ENCODE measurements at regions not wholly inside any gene's neighbourhood (a gene's known extent, or its start where the extent isn't known, plus 50 kb on each side); places are given as distances from the start of the nearest gene placed in this dataset.

DNA sequence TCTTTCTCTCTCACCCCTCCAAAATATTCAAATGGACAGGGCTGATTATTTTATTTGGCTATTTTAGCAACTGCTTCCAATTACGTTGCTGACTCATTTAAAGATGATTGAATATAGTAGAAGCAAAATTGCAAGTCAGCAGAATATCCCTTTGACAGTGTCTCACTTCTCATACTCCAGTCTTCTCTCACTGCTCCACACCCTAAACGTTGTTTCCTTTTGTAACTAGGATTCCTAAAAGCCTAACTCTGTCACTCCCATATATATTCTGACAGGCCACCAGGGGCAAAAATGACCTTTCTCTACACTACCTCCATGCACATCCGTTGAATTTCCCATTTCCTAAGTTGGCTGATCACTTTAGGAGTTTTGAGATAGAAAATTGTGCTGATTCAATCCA is 351.1 kb downstream of the RND3 start:
- no peak for TF ChIP-seq CTCF (IDR thresholded peaks at IDR 0.05; ENCODE audit: low read depth, low read length)
- TF ChIP-seq EZH2phosphoT487 (IDR thresholded peaks at IDR 0.05; ENCODE audit: low read depth): no peak
